Panc1 (cell line): ENCODE measurements at regions not wholly inside any gene's neighbourhood (a gene's known extent, or its start where the extent isn't known, plus 50 kb on each side); places are given as distances from the start of the nearest gene placed in this dataset.

ENCODE experiments used
- ATAC-seq: fragments of 200-7000 bp; cut with Tn5 transposase; 2 replicates; pipeline ENCODE4 v1.9.1; 2020; ENCODE audit warnings: mild to moderate bottlenecking, moderate library complexity
- BruUV-seq: library from RNA; stranded (reverse); fragments of 400-500 nt; replicated peaks from 2 replicates; lab custom pipeline; 2021; lab: Mats Ljungman, UMichigan
- CTCF ChIA-PET: fragments of 300-600 bp; sonication (Branson Sonifier 250); formaldehyde crosslinking; loops from one replicate; lab custom pipeline; 2022; ENCODE audit warnings: antibody characterized with exemption; lab: Charles Lee
- POLR2A ChIA-PET: fragments of 300-600 bp; sonication (Branson Sonifier 250); formaldehyde crosslinking; loops from one replicate; lab custom pipeline; 2022; ENCODE audit warnings: antibody characterized with exemption; lab: Charles Lee
- DNase-seq: peaks from one replicate; pipeline ENCODE4 v3.0.0-alpha.2; 2010; ENCODE audit warnings: low read depth, low spot score
- H3K27ac ChIP-seq: 2 replicates; pipeline ENCODE4 v1.5.1; 2011; ENCODE audit warnings: mild to moderate bottlenecking, low read length, inconsistent platforms
- H3K27me3 ChIP-seq: fragments of 200-500 bp; sonication (Bioruptor generic); 2 replicates; pipeline ENCODE4 v1.6.0; 2014; ENCODE audit warnings: low read length, inconsistent platforms; ENCODE audit not compliant: control insufficient read depth, insufficient read depth
- H3K36me3 ChIP-seq: fragments of 200-500 bp; sonication (Bioruptor generic); 2 replicates; pipeline ENCODE4 v1.5.1; 2014; ENCODE audit warnings: inconsistent platforms, mild to moderate bottlenecking, low read length, moderate library complexity; ENCODE audit not compliant: control insufficient read depth, insufficient read depth
- H3K4me1 ChIP-seq: 2 replicates; pipeline ENCODE4 v1.5.1; 2011; ENCODE audit warnings: inconsistent platforms, mild to moderate bottlenecking, low read length, moderate library complexity; ENCODE audit not compliant: control insufficient read depth, insufficient read depth
- H3K4me3 ChIP-seq, 2 experiments: 2 replicates each; pipeline ENCODE4 v1.5.1; 2011 to 2012; ENCODE audit warnings: low read depth in 2 of 2, low read length in 2 of 2, mild to moderate bottlenecking in 2 of 2, inconsistent platforms in 1 of 2, moderate library complexity in 1 of 2
- H3K9me3 ChIP-seq: fragments of 200-500 bp; sonication (Bioruptor generic); 2 replicates; pipeline ENCODE4 v1.5.1; 2014; ENCODE audit warnings: low read depth, mild to moderate bottlenecking, inconsistent platforms, low read length, moderate library complexity; ENCODE audit not compliant: control insufficient read depth, insufficient read depth
- POLR2AphosphoS5 ChIP-seq: IDR thresholded peaks from 2 replicates; pipeline ENCODE4 v1.6.1; 2012; ENCODE audit warnings: mild to moderate bottlenecking, low read depth, low read length, moderate library complexity
- SIN3A ChIP-seq: IDR thresholded peaks from 2 replicates; pipeline ENCODE4 v1.6.1; 2012; ENCODE audit warnings: low read depth, mild to moderate bottlenecking, low read length, moderate library complexity, borderline replicate concordance; ENCODE audit not compliant: insufficient read depth
- TCF7L2 ChIP-seq: IDR thresholded peaks from 2 replicates; pipeline ENCODE4 v1.6.1; 2011; ENCODE audit warnings: mild to moderate bottlenecking, low read depth, low read length, inconsistent platforms
- in situ Hi-C: cut with HindIII; loops from 2 replicates; pipeline ENCODE4 v1.10.0; 2016; ENCODE audit warnings: low sequenced_read_pairs, low pct_unique_long_range_greater_than_20kb
- intact Hi-C: fragments of 100-400 bp; cut with micrococcal nuclease; formaldehyde crosslinking; loops from one replicate; pipeline ENCODE4 v1.10.0; 2022; ENCODE audit not compliant: unreplicated experiment
- TF ChIP-seq, protein P1 (sequence below): fragments of 450-650 bp; IDR thresholded peaks from 2 replicates; pipeline ENCODE4 v1.5.1; 2017; ENCODE audit warnings: mild to moderate bottlenecking
- TF ChIP-seq, protein P2 (sequence below), 2 experiments: IDR thresholded peaks; 2 replicates each; pipeline ENCODE4 v1.6.1; 2011 to 2012; ENCODE audit warnings: low read depth in 2 of 2, control low read depth in 1 of 2, low read length in 1 of 2, mild to moderate bottlenecking in 1 of 2, moderate library complexity in 1 of 2; ENCODE audit not compliant: insufficient read depth in 1 of 2

DNA sequence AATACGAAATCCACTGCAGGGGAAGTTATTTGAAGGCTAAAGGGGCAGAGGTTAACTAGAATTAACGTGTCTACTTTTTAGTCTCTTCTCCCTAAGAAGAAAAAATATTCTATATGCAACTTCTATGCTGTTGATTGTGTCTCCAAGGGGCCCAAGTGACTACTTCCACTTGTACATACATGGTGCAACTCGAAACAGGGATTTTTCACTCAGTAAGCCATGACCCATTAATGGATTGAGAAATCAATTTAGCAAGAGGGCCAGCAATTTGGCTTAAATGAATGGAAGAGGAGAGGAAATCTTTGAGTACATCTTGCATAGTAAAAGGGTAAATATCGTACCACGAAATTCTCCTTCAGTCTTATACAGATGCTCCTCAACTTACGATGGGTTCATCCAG lies 151.1 kb upstream of the HES1 start:
- H3K4me3 ChIP-seq: no peak overlapping the region
- ATAC-seq (no peak), DNase-seq (no peak)
- ChIA-PET POLR2A (no interaction called here), CTCF (no interaction called here)
- in situ Hi-C loops (no loop called here), intact Hi-C loops (no loop called here)
- H3K4me1 ChIP-seq: no peaks in the 10 kb centered on the region
- H3K36me3 ChIP-seq: no peaks in the 10 kb centered on the region
- TF ChIP-seq SIN3A: no peak
- no peak for TF ChIP-seq TCF7L2
- TF ChIP-seq, protein P1, sequence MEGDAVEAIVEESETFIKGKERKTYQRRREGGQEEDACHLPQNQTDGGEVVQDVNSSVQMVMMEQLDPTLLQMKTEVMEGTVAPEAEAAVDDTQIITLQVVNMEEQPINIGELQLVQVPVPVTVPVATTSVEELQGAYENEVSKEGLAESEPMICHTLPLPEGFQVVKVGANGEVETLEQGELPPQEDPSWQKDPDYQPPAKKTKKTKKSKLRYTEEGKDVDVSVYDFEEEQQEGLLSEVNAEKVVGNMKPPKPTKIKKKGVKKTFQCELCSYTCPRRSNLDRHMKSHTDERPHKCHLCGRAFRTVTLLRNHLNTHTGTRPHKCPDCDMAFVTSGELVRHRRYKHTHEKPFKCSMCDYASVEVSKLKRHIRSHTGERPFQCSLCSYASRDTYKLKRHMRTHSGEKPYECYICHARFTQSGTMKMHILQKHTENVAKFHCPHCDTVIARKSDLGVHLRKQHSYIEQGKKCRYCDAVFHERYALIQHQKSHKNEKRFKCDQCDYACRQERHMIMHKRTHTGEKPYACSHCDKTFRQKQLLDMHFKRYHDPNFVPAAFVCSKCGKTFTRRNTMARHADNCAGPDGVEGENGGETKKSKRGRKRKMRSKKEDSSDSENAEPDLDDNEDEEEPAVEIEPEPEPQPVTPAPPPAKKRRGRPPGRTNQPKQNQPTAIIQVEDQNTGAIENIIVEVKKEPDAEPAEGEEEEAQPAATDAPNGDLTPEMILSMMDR: no peak
- TF ChIP-seq, protein P2, sequence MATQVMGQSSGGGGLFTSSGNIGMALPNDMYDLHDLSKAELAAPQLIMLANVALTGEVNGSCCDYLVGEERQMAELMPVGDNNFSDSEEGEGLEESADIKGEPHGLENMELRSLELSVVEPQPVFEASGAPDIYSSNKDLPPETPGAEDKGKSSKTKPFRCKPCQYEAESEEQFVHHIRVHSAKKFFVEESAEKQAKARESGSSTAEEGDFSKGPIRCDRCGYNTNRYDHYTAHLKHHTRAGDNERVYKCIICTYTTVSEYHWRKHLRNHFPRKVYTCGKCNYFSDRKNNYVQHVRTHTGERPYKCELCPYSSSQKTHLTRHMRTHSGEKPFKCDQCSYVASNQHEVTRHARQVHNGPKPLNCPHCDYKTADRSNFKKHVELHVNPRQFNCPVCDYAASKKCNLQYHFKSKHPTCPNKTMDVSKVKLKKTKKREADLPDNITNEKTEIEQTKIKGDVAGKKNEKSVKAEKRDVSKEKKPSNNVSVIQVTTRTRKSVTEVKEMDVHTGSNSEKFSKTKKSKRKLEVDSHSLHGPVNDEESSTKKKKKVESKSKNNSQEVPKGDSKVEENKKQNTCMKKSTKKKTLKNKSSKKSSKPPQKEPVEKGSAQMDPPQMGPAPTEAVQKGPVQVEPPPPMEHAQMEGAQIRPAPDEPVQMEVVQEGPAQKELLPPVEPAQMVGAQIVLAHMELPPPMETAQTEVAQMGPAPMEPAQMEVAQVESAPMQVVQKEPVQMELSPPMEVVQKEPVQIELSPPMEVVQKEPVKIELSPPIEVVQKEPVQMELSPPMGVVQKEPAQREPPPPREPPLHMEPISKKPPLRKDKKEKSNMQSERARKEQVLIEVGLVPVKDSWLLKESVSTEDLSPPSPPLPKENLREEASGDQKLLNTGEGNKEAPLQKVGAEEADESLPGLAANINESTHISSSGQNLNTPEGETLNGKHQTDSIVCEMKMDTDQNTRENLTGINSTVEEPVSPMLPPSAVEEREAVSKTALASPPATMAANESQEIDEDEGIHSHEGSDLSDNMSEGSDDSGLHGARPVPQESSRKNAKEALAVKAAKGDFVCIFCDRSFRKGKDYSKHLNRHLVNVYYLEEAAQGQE (IDR thresholded peaks at IDR 0.05; ENCODE audit: insufficient read depth in 1 of 2, low read depth in 2 of 2, low read length in 1 of 2): no peak
- H3K27ac ChIP-seq: no peak overlapping the region
- H3K27me3 ChIP-seq: no peaks in the 10 kb centered on the region
- no peaks in the 10 kb centered on the region for H3K9me3 ChIP-seq
- BruUV-seq: no TSS peak

DNA sequence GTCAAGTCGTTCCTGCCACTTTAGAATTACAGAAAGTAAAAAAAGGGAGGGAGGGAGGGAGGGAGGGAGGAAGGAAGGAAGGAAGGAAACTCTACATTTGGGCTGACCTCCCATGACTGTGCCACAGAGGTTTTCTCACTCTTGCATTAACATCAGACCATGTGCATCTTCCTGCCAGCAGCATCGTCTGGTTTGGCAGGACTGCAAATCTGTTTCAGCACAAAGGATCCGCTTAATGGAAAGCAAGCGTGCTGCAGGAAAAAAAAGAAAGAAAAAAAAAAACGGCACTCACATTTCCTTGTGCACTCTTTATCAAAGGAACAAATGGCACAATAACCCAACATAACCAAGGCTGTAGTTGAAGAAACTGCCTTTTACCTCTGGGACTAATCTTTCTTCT lies 148.8 kb upstream of the HES1 start:
- no peak for TF ChIP-seq POLR2AphosphoS5
- TF ChIP-seq TCF7L2: no peak
- TF ChIP-seq, protein P1: no peak
- TF ChIP-seq, protein P2 (IDR thresholded peaks at IDR 0.05; ENCODE audit: insufficient read depth in 1 of 2, low read depth in 2 of 2, low read length in 1 of 2): no peak
- no peak for TF ChIP-seq SIN3A
- ChIA-PET POLR2A (no interaction called here), CTCF (no interaction called here)
- DNase-seq (no peak), ATAC-seq (no peak)
- Histone ChIP-seq H3K27ac (no peak overlapping the region), H3K27me3 (no peaks in the 10 kb centered on the region), H3K4me1 (no peaks in the 10 kb centered on the region), H3K36me3 (no peaks in the 10 kb centered on the region), H3K4me3 (no peak overlapping the region), H3K9me3 (no peaks in the 10 kb centered on the region)
- in situ Hi-C loops (no loop called here), intact Hi-C loops (no loop called here)
- BruUV-seq: no TSS peak
